IPS-18c (cell line): ENCODE measurements at regions not wholly inside any gene's neighbourhood (a gene's known extent, or its start where the extent isn't known, plus 50 kb on each side); places are given as distances from the start of the nearest gene placed in this dataset.
"Not testable (repeated sequence)": the region's sequence is repeated elsewhere in the genome, so short reads cannot be mapped to it uniquely, and the experiment has no call there.

Experiments
- H3K4me3 ChIP-seq: 2 replicates; pipeline ENCODE4 v1.7.0; 2013; ENCODE audit warnings: low read depth, mild to moderate bottlenecking, low read length, moderate library complexity; ENCODE audit not compliant: insufficient read depth
- H3K9me3 ChIP-seq: one replicate; pipeline ENCODE4 v1.6.1; 2013; ENCODE audit warnings: mild to moderate bottlenecking, low read length, moderate library complexity; ENCODE audit not compliant: control insufficient read depth, insufficient read depth

GRCh38 chr2:242060212-242060835, 190.8 kb downstream of the RTP5 start:
- no peak overlapping the region for H3K4me3 ChIP-seq
- peaks cover 5% of the 10 kb centered on the region for H3K9me3 ChIP-seq

GRCh38 chr2:242061930-242062329, 192.4 kb downstream of the RTP5 start:
- H3K9me3 ChIP-seq, H3K4me3 ChIP-seq: not testable (repeated sequence)

GRCh38 chr2:242063436-242063835, 193.9 kb downstream of the RTP5 start:
- Histone ChIP-seq H3K9me3 (peaks cover 5% of the 10 kb centered on the region), H3K4me3 (no peak overlapping the region)

GRCh38 chr2:242063850-242064249, 194.3 kb downstream of the RTP5 start:
- Histone ChIP-seq H3K9me3 (peaks cover 5% of the 10 kb centered on the region), H3K4me3 (no peak overlapping the region)

DNA sequence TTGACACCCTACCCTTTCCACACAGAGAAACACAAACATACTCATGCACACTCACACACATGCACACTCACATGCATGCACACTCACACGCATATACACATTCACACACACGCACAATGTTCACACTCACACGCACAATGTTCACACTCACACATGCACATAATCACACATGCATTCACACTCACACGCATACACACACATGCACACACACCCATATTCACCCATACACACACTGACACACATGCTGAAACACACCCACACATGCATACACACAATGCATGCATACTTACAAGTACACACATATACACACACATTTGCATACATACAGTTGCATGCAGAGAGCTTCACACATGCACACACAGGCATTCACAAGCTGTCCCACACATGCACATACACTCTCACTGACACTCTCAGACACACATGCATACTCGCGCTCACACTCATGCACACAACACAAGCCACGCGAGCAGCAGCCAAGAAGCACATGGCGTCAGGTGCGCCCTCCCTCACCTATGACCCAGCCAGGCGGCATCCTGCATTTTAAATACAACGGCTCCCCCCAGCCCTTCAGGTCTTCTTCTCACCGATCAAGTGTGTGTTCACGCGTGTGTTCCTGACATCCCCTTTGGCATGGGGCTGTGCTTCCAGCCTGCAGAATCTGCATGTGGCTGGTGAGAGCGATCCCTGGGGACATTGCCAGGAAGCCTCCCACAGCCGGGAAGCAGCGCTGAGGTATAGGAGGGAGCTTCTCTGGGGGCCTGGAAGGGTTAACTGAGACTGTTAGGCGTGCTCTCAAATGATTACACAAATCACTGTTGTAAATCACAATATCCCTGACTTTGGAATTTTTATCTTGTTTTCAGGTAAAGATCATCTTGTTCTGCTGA, 195.1 kb downstream of the RTP5 start:
- Histone ChIP-seq H3K9me3 (peaks cover 3% of the 10 kb centered on the region), H3K4me3 (no peak overlapping the region)

- Histone ChIP-seq H3K9me3 (peaks cover 3% of the 10 kb centered on the region), H3K4me3 (no peak overlapping the region)
These were observed 195.9 kb downstream of the RTP5 start for GRCh38 chr2:242065426-242065825.

GRCh38 chr2:242069018-242069417, 199.5 kb downstream of the RTP5 start:
- H3K9me3 ChIP-seq, result no peaks in the 10 kb centered on the region

DNA sequence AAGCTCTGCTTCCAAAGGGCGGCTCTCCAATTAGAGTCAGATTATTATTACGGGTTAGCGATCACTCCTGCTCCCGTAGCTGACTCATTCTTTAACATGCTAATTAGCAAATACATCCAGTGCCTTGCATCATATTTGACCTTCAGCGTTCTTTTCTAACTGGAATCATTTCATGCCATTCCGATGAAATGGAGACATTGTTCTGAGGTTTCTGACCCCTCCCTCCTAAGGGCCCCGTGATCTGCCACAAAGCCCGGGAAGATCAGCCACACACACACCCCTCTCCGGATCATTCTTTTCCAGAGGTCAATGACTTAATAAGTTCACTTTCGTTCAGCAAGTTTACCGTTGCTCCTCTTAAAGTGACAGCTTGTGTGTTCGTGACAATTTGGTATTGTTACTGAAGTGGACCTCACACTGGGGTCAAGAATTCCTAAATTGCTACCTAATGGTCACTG, 200.4 kb downstream of the RTP5 start:
- H3K4me3 ChIP-seq, H3K9me3 ChIP-seq: not testable (repeated sequence)

More at GRCh38 chr2:242069018-242069417, 199.5 kb downstream of the RTP5 start:
- H3K4me3 ChIP-seq, result no peak overlapping the region

GRCh38 chr2:242070726-242071125, 201.2 kb downstream of the RTP5 start:
- not testable (repeated sequence) for H3K9me3 ChIP-seq, H3K4me3 ChIP-seq

GRCh38 chr2:242071377-242071776, 201.8 kb downstream of the RTP5 start:
- H3K4me3 ChIP-seq, H3K9me3 ChIP-seq: not testable (repeated sequence)

GRCh38 chr2:242071936-242072335, 202.4 kb downstream of the RTP5 start:
- H3K4me3 ChIP-seq, result not testable (repeated sequence)

DNA sequence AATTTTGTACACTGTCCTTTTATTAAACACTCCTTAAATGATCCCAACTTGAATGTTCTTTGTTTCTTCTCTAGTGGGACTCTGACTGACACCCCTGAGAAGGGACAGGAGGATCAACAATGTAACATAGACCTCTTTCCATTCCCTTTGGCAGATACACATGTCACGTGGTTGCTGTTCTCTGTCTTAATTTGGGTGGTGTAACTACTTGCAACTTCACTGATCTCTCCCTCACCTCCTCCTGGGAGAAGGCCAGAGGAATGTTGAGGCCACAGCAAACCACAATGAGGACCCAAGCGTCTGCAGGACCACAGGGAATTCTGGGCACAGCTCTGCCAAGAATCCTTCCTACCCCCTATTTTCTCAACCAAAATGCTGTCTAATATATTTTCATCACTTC, 205.6 kb downstream of the RTP5 start:
- no peaks in the 10 kb centered on the region for H3K9me3 ChIP-seq
- H3K4me3 ChIP-seq, result no peak overlapping the region

More at GRCh38 chr2:242071936-242072335, 202.4 kb downstream of the RTP5 start:
- not testable (repeated sequence) for H3K9me3 ChIP-seq

DNA sequence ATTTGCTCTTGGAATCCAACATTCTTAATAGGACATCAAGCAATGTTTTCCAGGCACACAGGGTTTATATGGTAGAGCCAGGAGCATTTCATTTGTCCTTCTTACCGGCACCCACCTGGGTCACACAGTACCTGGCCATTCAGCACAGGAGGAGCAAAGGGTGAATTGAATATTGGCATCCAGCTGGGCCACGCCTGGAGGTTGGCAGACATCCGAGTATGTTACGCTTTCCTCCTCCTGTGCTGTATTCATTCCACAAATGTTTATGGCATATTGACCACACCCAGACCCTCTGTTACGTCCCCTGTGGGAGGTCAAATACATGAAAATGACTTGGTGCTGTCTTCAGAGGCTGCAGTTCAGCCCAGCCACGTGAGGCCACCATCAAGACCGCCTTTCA, 206.2 kb downstream of the RTP5 start:
- Histone ChIP-seq H3K4me3 (no peak overlapping the region), H3K9me3 (no peaks in the 10 kb centered on the region)

DNA sequence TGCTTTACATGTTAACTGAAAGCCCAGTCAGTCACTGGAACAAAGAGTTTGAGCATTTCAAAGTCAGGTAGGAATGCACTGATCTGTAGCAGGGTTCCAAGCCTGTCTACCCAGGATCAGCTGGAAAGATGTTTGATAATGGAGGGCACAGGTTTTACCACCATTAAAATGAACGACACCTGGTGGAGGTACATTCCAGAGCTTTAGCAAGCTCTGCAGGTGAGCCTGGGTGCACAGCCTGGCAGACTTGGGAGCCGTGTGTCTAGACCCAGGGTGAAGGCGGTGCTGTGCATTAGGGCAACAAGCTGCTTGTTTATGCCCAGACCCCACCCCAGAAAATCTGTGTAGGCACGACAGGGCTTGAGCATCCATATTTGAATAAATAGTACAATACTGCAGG, 206.7 kb downstream of the RTP5 start:
- H3K4me3 ChIP-seq, H3K9me3 ChIP-seq: not testable (repeated sequence)

DNA sequence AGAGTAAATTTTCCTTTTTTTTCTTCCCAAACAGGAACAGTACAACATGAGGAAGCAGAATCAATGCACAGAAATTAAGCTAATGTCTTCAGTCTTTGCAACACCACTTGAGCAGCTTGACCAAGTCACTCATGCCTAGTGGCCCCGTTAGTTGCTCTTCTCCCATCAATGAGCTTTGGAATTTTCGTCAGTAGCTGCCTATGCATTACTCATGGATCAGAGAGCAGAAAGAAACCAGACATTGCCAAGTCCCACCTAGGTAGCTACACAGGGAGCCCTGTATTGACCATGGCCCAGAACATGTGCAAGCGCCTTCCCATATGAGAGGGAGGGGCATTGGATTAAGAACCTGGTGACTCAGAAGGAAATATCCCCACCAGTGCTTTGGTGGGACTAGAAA, 208.9 kb downstream of the RTP5 start:
- not testable (repeated sequence) for H3K9me3 ChIP-seq, H3K4me3 ChIP-seq

DNA sequence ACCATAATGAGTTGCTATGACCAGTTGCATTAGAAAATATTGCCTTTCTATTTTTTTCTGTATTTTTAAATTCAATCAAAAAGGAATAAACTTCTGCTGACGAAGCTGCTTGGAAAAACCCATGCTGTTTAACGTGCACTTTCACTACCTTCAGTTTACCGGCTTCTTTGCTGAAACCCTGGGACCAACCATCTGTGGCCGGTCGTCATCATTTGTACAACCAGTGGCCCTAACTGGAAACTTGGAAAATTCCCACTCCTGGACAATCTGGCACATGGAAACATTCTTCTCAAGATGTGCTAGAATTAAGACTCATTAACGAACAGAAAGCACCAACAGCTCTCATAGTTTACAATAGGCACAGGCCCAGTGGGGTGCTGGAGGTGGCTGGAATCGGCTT, 210.3 kb downstream of the RTP5 start:
- not testable (repeated sequence) for H3K9me3 ChIP-seq

GRCh38 chr2:242080575-242081214, 211.2 kb downstream of the RTP5 start:
- not testable (repeated sequence) for H3K4me3 ChIP-seq, H3K9me3 ChIP-seq

More for the DNA sequence above, 210.3 kb downstream of the RTP5 start:
- H3K4me3 ChIP-seq, result not testable (repeated sequence)

- H3K4me3 ChIP-seq, result not testable (repeated sequence)
These were observed 214.5 kb downstream of the RTP5 start for GRCh38 chr2:242084034-242084433.

More at GRCh38 chr2:242084034-242084433, 214.5 kb downstream of the RTP5 start:
- not testable (repeated sequence) for H3K9me3 ChIP-seq
